ENCODE measurements at regions not wholly inside any gene's neighbourhood (a gene's known extent, or its start where the extent isn't known, plus 50 kb on each side); places are given as distances from the start of the nearest gene placed in this dataset.
"Not testable (repeated sequence)": the region's sequence is repeated elsewhere in the genome, so short reads cannot be mapped to it uniquely, and the experiment has no call there.

DNA sequence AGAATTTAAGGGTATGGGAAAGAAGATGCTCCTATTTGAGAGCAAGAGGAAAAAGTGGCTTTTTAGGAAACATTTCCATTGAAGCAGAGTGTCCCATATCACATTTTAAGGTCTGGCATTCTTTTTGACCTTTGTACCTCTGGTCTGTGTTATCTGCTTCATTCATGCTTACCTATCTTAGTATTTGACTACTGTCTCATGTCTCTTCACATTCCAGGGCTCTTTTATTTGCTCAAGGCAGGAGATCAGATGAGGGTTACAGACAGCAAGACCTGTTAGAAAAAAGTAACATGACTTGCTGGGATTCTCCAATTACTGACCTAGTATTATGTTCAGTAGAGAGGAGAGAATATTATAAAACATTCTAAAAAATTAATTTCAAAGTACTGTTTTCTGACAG, 111.7 kb downstream of the ZNF736 start:
- TF ChIP-seq SREBF2 (IDR thresholded peaks at IDR 0.05); CBX8 (IDR thresholded peaks at IDR 0.05); RFX5 (IDR thresholded peaks at IDR 0.05); NFE2L2 (conservative IDR thresholded peaks at IDR 0.05; ENCODE audit: low read length); MAZ (IDR thresholded peaks at IDR 0.05; ENCODE audit: borderline replicate concordance, low read depth, low read length); HDAC2 (IDR thresholded peaks at IDR 0.05); MYC (IDR thresholded peaks at IDR 0.05; ENCODE audit: borderline replicate concordance, low read length); MAFK (IDR thresholded peaks at IDR 0.05; ENCODE audit: partially characterized antibody); KDM5A (IDR thresholded peaks at IDR 0.05); FOXS1 (CRISPR knock-in tag; IDR thresholded peaks at IDR 0.05): not testable (repeated sequence)
- TF ChIP-seq, protein P1, sequence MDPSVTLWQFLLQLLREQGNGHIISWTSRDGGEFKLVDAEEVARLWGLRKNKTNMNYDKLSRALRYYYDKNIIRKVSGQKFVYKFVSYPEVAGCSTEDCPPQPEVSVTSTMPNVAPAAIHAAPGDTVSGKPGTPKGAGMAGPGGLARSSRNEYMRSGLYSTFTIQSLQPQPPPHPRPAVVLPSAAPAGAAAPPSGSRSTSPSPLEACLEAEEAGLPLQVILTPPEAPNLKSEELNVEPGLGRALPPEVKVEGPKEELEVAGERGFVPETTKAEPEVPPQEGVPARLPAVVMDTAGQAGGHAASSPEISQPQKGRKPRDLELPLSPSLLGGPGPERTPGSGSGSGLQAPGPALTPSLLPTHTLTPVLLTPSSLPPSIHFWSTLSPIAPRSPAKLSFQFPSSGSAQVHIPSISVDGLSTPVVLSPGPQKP (IDR thresholded peaks at IDR 0.05; ENCODE audit: low read depth, low read length) = not testable (repeated sequence)
- TF ChIP-seq, protein P2, sequence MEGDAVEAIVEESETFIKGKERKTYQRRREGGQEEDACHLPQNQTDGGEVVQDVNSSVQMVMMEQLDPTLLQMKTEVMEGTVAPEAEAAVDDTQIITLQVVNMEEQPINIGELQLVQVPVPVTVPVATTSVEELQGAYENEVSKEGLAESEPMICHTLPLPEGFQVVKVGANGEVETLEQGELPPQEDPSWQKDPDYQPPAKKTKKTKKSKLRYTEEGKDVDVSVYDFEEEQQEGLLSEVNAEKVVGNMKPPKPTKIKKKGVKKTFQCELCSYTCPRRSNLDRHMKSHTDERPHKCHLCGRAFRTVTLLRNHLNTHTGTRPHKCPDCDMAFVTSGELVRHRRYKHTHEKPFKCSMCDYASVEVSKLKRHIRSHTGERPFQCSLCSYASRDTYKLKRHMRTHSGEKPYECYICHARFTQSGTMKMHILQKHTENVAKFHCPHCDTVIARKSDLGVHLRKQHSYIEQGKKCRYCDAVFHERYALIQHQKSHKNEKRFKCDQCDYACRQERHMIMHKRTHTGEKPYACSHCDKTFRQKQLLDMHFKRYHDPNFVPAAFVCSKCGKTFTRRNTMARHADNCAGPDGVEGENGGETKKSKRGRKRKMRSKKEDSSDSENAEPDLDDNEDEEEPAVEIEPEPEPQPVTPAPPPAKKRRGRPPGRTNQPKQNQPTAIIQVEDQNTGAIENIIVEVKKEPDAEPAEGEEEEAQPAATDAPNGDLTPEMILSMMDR (IDR thresholded peaks at IDR 0.05) = not testable (repeated sequence)
- TF ChIP-seq, protein P3, sequence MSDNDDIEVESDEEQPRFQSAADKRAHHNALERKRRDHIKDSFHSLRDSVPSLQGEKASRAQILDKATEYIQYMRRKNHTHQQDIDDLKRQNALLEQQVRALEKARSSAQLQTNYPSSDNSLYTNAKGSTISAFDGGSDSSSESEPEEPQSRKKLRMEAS (IDR thresholded peaks at IDR 0.05) = not testable (repeated sequence)
- TF ChIP-seq, protein P4, sequence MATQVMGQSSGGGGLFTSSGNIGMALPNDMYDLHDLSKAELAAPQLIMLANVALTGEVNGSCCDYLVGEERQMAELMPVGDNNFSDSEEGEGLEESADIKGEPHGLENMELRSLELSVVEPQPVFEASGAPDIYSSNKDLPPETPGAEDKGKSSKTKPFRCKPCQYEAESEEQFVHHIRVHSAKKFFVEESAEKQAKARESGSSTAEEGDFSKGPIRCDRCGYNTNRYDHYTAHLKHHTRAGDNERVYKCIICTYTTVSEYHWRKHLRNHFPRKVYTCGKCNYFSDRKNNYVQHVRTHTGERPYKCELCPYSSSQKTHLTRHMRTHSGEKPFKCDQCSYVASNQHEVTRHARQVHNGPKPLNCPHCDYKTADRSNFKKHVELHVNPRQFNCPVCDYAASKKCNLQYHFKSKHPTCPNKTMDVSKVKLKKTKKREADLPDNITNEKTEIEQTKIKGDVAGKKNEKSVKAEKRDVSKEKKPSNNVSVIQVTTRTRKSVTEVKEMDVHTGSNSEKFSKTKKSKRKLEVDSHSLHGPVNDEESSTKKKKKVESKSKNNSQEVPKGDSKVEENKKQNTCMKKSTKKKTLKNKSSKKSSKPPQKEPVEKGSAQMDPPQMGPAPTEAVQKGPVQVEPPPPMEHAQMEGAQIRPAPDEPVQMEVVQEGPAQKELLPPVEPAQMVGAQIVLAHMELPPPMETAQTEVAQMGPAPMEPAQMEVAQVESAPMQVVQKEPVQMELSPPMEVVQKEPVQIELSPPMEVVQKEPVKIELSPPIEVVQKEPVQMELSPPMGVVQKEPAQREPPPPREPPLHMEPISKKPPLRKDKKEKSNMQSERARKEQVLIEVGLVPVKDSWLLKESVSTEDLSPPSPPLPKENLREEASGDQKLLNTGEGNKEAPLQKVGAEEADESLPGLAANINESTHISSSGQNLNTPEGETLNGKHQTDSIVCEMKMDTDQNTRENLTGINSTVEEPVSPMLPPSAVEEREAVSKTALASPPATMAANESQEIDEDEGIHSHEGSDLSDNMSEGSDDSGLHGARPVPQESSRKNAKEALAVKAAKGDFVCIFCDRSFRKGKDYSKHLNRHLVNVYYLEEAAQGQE (IDR thresholded peaks at IDR 0.05) = not testable (repeated sequence)

All from A549 (cell line).